Neural cell (in vitro differentiated cells): ENCODE measurements at regions not wholly inside any gene's neighbourhood (a gene's known extent, or its start where the extent isn't known, plus 50 kb on each side); places are given as distances from the start of the nearest gene placed in this dataset.

Source experiments
- H2AFZ ChIP-seq: fragments of 200-600, 300-800 bp; sonication (generic), shearing (Covaris generic); 2 replicates; pipeline ENCODE4 v1.6.0; 2014; ENCODE audit warnings: low read depth, mild to moderate bottlenecking, antibody characterized with exemption, low read length, moderate library complexity
- H3F3A ChIP-seq: fragments of 200-600 bp; shearing (Covaris generic); 2 replicates; pipeline ENCODE4 v1.6.1; 2016; ENCODE audit warnings: mild to moderate bottlenecking, moderate library complexity, mixed read lengths, antibody characterized with exemption, low read length; ENCODE audit not compliant: insufficient read depth, poor library complexity, severe bottlenecking
- H3K27ac ChIP-seq: fragments of 200-600, 300-800 bp; sonication (generic), shearing (Covaris generic); 2 replicates; pipeline ENCODE4 v1.5.1; 2014; ENCODE audit warnings: mild to moderate bottlenecking, low read length, moderate library complexity
- H3K27me3 ChIP-seq: fragments of 300-800, 200-600 bp; sonication (generic), shearing (Covaris generic); 2 replicates; pipeline ENCODE4 v1.6.0; 2014; ENCODE audit warnings: mild to moderate bottlenecking, low read depth, low read length, moderate library complexity; ENCODE audit not compliant: insufficient read depth
- H3K36me3 ChIP-seq: fragments of 300-800, 200-600 bp; sonication (generic), shearing (Covaris generic); 2 replicates; pipeline ENCODE4 v1.5.1; 2014; ENCODE audit warnings: mild to moderate bottlenecking, antibody characterized with exemption, low read length, moderate library complexity; ENCODE audit not compliant: insufficient read depth
- H3K4me2 ChIP-seq: fragments of 300-800, 200-600 bp; sonication (generic), shearing (Covaris generic); 2 replicates; pipeline ENCODE4 v1.6.0; 2014; ENCODE audit warnings: mild to moderate bottlenecking, low read length
- H3K4me3 ChIP-seq: fragments of 300-800, 200-600 bp; sonication (generic), shearing (Covaris generic); 2 replicates; pipeline ENCODE4 v1.5.1; 2014; ENCODE audit warnings: mild to moderate bottlenecking, low read length, moderate library complexity
- H3K79me2 ChIP-seq: fragments of 200-600 bp; shearing (Covaris generic); replicated peaks from 2 replicates; pipeline ENCODE4 v1.6.0; 2014; ENCODE audit warnings: mild to moderate bottlenecking, low read length, moderate library complexity; ENCODE audit not compliant: insufficient read depth
- H3K9ac ChIP-seq: fragments of 300-800, 200-600 bp; sonication (generic), shearing (Covaris generic); 2 replicates; pipeline ENCODE4 v1.6.1; 2016; ENCODE audit warnings: mild to moderate bottlenecking, low read length, mixed read lengths
- H3K9me2 ChIP-seq: fragments of 200-600 bp; shearing (Covaris generic); 2 replicates; pipeline ENCODE4 v1.6.1; 2016; ENCODE audit warnings: mild to moderate bottlenecking, low read length, mixed read lengths; ENCODE audit not compliant: insufficient read depth
- H3K9me3 ChIP-seq: fragments of 200-600, 300-800 bp; sonication (generic), shearing (Covaris generic); 2 replicates; pipeline ENCODE4 v1.6.1; 2016; ENCODE audit warnings: mild to moderate bottlenecking, mixed run types, low read length, moderate library complexity, mixed read lengths
- H4K20me1 ChIP-seq: fragments of 200-600 bp; shearing (Covaris generic); 2 replicates; pipeline ENCODE4 v1.6.1; 2016; ENCODE audit warnings: mild to moderate bottlenecking, mixed run types; ENCODE audit not compliant: insufficient read depth
- EP300 ChIP-seq: fragments of 450-650 bp; conservative IDR thresholded peaks from 2 replicates; pipeline ENCODE4 v1.6.1; 2014; ENCODE audit warnings: antibody characterized with exemption, mild to moderate bottlenecking, moderate library complexity; ENCODE audit not compliant: poor library complexity, severe bottlenecking
- EZH2 ChIP-seq: fragments of 200-600, 300-800 bp; shearing (Covaris generic), sonication (generic); IDR thresholded peaks from 2 replicates; pipeline ENCODE4 v1.6.1; 2014; ENCODE audit warnings: antibody characterized with exemption, low read length, borderline replicate concordance, mild to moderate bottlenecking; ENCODE audit not compliant: insufficient read depth, poor library complexity, severe bottlenecking
- MXI1 ChIP-seq: fragments of 450-650 bp; conservative IDR thresholded peaks from 2 replicates; pipeline ENCODE4 v1.6.1; 2014; ENCODE audit warnings: antibody characterized with exemption, mild to moderate bottlenecking; ENCODE audit not compliant: poor library complexity, severe bottlenecking
- POLR2AphosphoS5 ChIP-seq: IDR thresholded peaks from 2 replicates; pipeline ENCODE4 v1.6.1; 2012
- RAD21 ChIP-seq: fragments of 450-650 bp; conservative IDR thresholded peaks from 2 replicates; pipeline ENCODE4 v1.6.1; 2014; ENCODE audit warnings: antibody characterized with exemption, mild to moderate bottlenecking, moderate library complexity
- REST ChIP-seq: IDR thresholded peaks from 2 replicates; pipeline ENCODE4 v1.6.1; 2012; ENCODE audit warnings: borderline replicate concordance
- SMC3 ChIP-seq: fragments of 450-650 bp; conservative IDR thresholded peaks from 2 replicates; pipeline ENCODE4 v1.6.1; 2014; ENCODE audit warnings: antibody characterized with exemption, mild to moderate bottlenecking, moderate library complexity; ENCODE audit not compliant: poor library complexity
- TAF1 ChIP-seq: IDR thresholded peaks from 2 replicates; pipeline ENCODE4 v1.6.1; 2012; ENCODE audit warnings: low read depth
- TF ChIP-seq, protein P1 (sequence below): fragments of 450-650 bp; IDR thresholded peaks from 2 replicates; pipeline ENCODE4 v1.5.1; 2014; ENCODE audit warnings: antibody characterized with exemption, mild to moderate bottlenecking, moderate library complexity; ENCODE audit not compliant: poor library complexity, severe bottlenecking

GRCh38 chr3:82654708-82655107 is 893.3 kb upstream of the GBE1 start:
- TF ChIP-seq POLR2AphosphoS5 (peak; percentile 58), EP300 (peak; percentile 74), REST (peak; percentile 89), EZH2 (no peak), RAD21 (no peak), MXI1 (no peak)
- Histone ChIP-seq H3K9me3 (no peaks in the 10 kb centered on the region), H3K4me3 (no peak overlapping the region), H3K4me2 (no peak overlapping the region), H3K27me3 (no peaks in the 10 kb centered on the region), H3K9me2 (no peaks in the 10 kb centered on the region), H3K36me3 (no peaks in the 10 kb centered on the region), H4K20me1 (no peaks in the 10 kb centered on the region), H3K9ac (no peak overlapping the region), H3K27ac (no peak overlapping the region), H2AFZ (no peak overlapping the region), H3F3A (no peaks in the 10 kb centered on the region), H3K79me2 (no peaks in the 10 kb centered on the region)

- H3K4me2 ChIP-seq, result no peak overlapping the region
- no peaks in the 10 kb centered on the region for H4K20me1 ChIP-seq
- H3K9me3 ChIP-seq, result no peaks in the 10 kb centered on the region
- no peaks in the 10 kb centered on the region for H3K36me3 ChIP-seq
- no peaks in the 10 kb centered on the region for H3K27me3 ChIP-seq
- no peak overlapping the region for H2AFZ ChIP-seq
- no peaks in the 10 kb centered on the region for H3K9me2 ChIP-seq
- no peak for TF ChIP-seq EZH2
- H3K9ac ChIP-seq, result no peak overlapping the region
- H3K27ac ChIP-seq, result no peak overlapping the region
- no peak overlapping the region for H3K4me3 ChIP-seq
- no peaks in the 10 kb centered on the region for H3K79me2 ChIP-seq
- H3F3A ChIP-seq, result no peaks in the 10 kb centered on the region
Observed at GRCh38 chr3:82643948-82644347, 882.5 kb upstream of the GBE1 start.

DNA sequence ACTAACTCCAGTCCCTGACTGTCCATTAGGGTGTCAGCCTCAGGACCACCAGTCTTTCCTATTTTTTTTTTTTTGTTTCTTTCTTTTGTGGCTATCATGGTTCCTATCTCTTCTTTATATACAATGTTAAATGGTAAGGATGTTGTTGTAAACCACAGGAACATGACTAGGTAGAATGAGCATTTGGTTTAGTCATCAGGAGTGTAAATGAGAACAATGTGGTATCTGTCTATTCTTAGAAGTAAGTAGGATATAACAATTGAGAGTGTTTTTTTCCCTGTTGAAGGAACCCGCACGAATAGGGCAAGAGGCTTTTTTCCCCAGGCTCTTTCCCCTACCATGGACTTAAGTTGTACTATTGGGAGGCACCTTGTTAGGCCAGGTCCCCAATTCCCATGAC is 880.3 kb upstream of the GBE1 start:
- no peaks in the 10 kb centered on the region for H3K9me2 ChIP-seq
- no peaks in the 10 kb centered on the region for H3K36me3 ChIP-seq

More for the DNA sequence above, 880.3 kb upstream of the GBE1 start:
- Histone ChIP-seq H3K4me3 (no peak overlapping the region), H3K79me2 (no peaks in the 10 kb centered on the region), H3F3A (no peaks in the 10 kb centered on the region), H3K27me3 (no peaks in the 10 kb centered on the region), H2AFZ (no peak overlapping the region), H3K9ac (no peak overlapping the region), H4K20me1 (no peaks in the 10 kb centered on the region), H3K9me3 (no peaks in the 10 kb centered on the region), H3K4me2 (no peak overlapping the region), H3K27ac (no peak overlapping the region)
- TF ChIP-seq SMC3, result no peak
- TF ChIP-seq TAF1, result no peak
- no peak for TF ChIP-seq MXI1
- no peak for TF ChIP-seq RAD21
- no peak for TF ChIP-seq POLR2AphosphoS5
- no peak for TF ChIP-seq REST
- no peak for TF ChIP-seq EZH2
- TF ChIP-seq EP300, result no peak
- TF ChIP-seq, protein P1, sequence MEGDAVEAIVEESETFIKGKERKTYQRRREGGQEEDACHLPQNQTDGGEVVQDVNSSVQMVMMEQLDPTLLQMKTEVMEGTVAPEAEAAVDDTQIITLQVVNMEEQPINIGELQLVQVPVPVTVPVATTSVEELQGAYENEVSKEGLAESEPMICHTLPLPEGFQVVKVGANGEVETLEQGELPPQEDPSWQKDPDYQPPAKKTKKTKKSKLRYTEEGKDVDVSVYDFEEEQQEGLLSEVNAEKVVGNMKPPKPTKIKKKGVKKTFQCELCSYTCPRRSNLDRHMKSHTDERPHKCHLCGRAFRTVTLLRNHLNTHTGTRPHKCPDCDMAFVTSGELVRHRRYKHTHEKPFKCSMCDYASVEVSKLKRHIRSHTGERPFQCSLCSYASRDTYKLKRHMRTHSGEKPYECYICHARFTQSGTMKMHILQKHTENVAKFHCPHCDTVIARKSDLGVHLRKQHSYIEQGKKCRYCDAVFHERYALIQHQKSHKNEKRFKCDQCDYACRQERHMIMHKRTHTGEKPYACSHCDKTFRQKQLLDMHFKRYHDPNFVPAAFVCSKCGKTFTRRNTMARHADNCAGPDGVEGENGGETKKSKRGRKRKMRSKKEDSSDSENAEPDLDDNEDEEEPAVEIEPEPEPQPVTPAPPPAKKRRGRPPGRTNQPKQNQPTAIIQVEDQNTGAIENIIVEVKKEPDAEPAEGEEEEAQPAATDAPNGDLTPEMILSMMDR, result no peak
